HG02610 (cell line): ENCODE measurements at regions not wholly inside any gene's neighbourhood (a gene's known extent, or its start where the extent isn't known, plus 50 kb on each side); places are given as distances from the start of the nearest gene placed in this dataset.

ENCODE experiments used
- ATAC-seq: cut with Tn5 transposase; IDR thresholded peaks from one replicate; pipeline ENCODE4 v1.9.1; 2021; ENCODE audit warnings: mild to moderate bottlenecking, moderate library complexity; ENCODE audit not compliant: unreplicated experiment

DNA sequence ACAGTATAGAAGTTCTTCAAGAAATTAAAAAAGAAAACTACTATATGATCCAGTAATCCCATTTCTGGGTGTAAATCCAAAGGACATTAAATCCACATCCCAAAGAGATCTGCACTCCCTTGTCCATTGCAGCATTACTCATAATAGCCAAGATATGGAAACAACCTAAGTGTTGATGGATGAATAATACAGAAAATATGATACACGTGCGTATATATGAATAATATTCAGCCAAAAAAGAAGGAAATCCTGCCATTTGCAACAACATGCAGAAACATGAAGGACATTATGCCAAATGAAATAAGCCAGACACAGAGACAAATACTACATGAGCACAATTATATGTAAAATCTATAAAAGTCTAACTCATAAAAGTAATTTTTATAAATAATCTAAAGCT is 306.3 kb upstream of the ANO3 start:
- no peak for ATAC-seq

DNA sequence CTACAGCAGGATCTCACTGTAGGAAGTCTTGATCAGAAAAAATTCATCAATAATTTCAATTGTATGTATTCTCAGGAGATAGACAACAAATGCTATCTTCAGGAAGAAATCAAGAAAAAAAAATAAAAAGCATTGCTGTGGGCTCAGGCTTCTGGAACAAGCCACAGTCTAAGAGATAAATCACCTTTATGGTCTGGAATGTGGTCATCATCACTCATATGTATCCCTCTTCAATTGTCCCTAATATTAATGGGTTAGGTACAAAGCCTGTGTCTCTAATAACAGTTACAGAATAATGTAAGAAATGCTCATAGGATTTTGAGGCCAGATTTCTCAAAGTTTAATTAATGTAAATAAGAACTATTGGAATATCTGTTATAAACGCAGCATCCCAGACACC is 305.9 kb upstream of the ANO3 start:
- ATAC-seq = no peak

DNA sequence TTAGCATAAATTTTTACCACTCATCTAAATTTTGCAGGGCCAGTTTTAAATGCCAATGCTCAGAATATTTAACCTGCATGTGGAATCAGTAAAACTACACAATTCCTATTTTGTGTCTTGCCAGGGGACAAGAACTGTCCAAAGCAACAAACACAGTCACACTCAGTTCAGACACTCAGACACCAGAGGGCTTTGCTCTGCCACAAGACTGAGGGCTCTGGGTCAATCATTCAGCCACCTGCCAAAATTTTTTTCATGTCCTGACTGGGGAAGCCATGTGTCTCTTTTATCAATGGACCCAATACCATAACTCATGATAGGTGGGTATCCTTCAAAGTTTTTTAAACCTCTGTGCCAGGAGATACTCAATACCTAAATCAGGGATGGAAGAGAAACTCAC is 304.0 kb upstream of the ANO3 start:
- no peak for ATAC-seq

DNA sequence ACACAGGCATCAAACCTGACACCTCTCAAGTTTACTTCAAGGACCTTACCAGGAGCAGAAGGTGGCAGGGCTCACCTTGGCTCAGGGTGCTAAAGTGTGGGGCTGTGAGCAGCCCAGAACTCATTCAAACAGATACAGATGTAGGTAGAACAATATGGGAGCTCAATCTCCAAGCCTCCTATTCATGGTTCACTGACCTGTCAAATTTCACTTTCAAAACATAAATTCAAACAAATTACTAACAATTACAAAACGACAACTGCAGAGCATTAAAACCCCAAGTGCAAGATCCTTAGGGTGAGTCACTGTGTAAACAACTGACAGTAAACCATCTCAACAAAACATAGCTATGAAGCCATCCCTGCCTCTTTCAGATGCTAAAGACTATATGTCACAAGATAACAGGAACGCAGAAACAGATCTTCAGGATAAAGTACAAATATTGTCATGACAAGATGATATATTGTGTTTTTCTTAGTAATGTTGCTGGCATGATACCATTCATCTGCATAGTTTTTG is 303.5 kb upstream of the ANO3 start:
- ATAC-seq = no peak

DNA sequence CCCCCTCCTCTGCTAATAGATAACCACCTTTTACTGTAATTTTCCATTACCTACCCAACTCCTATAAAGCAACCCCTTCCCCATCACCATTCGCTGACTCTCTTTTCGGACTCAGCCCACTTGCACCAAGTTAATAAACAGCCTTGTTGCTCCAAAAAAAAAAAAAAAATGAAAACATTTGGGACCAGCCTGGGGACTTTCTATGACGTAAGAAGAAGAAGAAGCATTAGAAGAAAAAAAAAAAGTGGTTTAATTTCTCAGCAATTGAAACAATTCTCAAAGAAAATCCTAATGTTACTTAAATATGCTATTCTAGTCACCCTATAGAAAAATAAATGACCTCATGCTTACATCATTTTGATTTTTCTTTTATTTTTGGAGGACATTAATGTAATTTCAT is 301.5 kb upstream of the ANO3 start:
- no peak for ATAC-seq

DNA sequence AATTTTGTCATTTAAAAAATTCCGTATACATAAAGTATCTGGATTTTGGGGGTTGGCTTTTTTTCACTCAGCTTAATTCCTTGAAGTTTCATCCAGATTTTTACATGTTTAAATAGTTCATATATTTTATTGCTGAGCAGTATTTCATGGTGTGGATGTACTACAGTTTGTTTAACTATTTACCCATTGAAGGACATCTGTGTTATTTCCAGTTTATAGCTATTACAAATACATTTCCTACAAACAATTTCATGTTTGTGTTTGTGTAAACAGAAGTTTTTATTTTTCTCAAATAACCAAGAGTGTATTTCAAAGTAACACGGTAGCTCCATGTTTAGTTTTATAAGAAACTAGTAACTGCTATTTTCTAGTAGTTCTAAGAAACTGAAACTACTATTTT is 299.7 kb upstream of the ANO3 start:
- ATAC-seq = no peak

DNA sequence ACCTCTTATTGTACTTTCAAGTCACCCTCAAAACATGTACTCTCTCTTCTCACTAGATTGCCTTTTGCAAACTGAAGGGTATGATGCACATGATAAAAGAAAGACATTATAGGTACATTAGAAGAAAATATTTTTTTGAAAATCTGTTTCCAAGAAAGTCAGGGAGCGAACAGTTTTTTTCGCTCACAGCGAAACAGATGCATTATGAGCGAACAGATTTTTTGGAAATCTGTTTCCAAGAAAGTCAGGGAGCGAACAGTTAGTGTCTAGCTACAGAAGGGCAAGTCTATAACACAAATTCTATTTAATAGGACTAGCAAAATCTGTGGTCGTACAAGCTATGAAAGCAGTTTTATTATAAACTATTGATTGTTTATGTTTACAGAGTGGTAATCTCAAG is 296.2 kb upstream of the ANO3 start:
- ATAC-seq = no peak

DNA sequence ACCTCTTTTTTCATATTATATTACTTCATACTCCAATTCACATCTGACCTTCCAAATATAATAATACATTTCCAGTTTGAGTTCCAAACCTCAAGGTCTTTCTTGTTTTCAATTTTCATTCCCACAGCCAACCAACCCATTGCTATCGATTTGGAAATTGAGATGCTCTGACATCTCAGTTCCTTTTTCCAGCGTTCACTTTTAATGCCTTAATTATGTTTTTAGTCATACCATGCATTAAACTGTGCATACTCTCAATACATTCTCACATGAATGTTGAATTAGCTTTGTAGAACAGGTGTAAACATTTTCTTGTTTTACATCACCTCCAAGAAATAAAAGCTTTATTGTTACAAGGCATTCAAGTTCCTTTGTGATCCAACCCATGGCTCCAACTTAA is 294.2 kb upstream of the ANO3 start:
- ATAC-seq = peak; percentile 64

DNA sequence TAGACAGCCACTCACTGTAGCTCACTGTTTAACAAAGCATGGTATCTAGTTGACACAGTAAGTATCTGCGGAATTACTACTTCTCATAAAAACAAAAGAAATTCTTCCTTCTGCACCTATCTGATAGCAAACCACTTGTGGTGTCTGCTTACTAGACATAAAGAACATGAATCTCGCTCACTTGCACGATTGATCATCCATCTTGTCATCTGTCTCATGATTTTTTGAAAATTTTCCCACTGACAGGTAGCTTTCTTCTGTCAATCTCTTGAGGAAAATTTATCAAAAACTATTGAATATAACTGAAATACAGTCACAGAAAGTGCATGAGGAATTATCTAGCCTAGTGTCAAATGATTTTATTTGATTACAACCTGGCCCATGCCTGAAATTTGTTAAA is 291.6 kb upstream of the ANO3 start:
- no peak for ATAC-seq

DNA sequence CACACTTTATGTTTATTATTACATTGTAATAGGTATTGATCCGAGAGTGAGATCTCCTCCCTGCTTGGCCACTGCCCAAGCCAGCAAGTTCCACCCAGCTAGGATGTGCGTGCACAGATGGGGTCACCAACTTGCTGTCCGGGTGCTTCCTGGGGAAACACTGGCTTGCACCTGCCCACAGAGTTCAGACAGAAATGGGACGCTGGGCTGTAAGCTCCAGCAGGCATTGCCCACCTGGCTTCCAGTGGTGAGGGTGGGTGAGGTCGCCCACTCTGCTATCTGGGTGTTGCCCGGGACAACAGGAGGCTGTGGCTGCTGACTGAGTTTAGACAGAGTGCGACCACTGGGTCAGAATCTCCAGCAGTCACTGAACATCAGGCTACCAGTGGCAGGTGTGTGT is 289.8 kb upstream of the ANO3 start:
- ATAC-seq = no peak

DNA sequence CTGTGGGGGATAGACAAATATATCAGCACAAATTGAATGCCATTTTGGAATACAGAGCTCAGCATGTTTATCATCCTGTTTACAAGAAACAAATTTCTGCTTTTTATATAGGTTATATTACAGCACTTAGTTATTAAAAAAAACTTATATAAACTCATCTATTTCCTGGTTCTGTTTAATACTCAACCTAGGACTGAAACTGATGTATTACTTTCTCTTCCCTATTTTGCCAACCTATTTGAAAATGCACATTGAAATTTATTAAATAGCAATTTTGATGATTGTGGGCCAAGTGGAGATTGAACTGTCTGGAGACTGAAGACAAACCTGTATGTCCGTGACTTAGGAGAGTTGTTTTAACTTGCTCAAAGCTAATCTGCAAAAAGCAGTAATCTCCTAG is 288.3 kb upstream of the ANO3 start:
- ATAC-seq = peak; percentile 56

DNA sequence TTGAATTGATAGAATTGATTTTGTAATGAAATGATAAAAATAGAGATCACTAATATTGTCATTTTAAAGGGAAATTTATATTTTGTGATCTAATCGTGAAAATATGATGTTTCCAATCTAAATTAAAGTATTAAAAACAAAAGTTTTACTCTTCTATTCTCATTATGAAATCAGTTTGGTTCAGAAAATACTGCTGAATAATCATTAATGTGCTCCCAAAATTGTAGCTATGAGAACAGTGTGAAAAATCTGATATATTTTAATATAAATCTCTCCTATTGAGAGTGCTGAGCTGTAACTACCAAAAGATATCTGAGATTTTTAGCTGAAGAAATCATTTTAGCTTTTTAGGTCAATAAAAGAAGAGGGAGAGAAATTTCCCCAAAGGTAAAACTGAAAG is 287.5 kb upstream of the ANO3 start:
- no peak for ATAC-seq

DNA sequence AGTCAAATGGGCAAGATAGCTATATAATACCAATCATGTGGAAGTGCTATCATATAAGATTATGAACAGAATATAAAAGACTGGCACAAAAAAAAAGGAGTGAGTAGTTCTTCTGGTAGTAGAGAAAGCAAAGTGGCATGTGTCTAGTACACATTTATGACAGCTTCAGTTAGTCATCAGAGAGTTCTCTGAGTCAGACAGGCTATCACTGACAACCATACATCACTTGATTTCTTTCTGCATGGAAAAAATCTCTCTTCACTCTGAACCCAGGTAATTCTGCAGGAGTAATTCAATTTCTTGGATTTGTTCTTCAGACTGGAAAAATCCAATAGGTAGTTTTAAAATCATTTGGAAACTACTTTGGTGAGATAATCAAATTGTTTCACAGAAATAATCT is 286.8 kb upstream of the ANO3 start:
- no peak for ATAC-seq

DNA sequence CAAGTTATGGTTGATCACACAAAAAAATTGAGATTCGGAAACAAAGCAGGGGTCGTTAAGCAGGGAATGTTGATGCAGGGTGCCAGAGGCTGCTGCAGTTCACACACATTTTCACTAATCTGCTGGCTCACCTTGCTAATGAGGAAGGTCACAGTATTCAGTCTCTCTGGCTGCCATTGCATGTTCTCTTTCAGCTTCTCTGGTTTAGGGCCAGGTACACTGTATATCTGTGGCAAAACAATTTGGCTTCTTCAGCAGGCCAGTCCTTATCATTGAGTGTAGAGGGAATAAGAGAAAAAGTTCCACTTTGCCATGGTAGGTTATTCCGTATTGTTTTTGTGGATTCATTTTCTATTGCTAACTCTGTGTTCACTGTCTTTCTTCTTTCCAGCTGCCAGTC is 283.7 kb upstream of the ANO3 start:
- no peak for ATAC-seq

DNA sequence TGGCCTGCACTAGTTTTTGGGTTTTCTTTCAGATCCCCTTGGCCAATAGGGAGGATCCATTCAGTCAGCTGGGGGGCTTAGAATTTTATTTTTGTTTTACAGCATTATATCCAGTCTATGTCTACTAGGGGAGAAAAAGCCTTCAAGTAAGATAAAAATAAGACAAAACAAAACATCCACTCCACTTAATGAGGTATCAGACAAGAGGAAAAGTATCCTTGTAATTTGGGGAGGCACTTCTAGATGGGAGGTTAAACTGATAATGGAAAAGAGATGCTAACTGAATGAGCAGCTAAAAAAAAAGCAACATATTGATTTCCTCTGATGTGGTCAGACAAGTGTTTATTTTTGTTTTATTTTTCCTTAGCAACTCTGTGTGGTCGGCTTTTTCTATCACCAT is 278.0 kb upstream of the ANO3 start:
- no peak for ATAC-seq

DNA sequence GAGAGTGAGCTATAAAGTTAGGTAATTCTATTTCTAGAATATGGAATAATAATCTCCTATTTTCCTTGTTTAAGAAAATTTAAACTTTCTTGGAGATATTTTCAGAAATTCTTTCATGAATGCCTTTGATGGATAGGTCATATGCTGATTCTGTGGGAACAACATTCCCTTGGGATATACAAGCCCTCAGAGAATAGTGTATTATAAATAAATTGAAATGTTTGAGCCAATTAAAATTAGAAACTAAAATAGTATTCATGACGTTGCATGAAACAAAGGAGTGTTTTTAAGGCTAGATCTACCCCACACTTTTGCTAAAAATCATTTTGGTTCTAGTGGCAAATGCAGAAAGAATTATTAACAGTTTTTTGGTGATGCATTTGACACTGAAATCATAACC is 269.3 kb upstream of the ANO3 start:
- no peak for ATAC-seq

DNA sequence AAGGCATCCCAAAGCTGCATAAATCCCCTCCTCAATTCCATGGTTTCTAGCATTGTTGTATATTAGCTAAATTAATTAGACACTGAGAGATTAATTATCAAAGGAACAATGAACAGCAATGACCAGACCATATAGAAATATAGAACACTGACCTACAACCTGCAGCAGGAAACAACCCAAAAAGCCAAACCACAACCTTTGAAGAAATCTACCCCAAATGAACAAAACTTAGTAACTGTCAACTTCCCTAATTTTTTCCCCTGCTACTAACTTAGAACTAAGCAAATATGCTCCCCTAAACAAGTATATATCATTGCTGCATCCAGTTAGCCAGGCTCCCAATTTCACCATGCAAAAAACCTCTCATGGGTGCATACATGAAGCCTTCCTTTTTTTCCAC is 268.0 kb upstream of the ANO3 start:
- ATAC-seq = no peak

DNA sequence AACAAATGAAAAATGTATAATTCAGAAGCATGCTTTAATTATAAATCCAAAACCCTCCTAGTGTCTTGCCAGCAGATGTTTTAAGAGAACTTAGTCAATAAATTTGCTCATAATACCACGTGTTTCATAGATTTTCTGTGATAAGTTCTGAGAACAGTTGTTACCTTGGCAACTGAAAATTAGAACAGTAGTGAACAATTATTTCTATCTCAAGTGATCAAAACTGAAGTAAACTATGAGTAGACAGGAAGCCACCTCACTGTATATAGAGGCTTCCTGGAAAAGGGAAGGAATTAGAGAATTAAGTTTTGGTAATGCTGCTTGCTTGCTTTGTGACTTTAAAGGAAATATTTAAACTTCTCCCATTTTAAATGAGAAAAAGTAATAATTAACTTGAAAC is 266.0 kb upstream of the ANO3 start:
- no peak for ATAC-seq

DNA sequence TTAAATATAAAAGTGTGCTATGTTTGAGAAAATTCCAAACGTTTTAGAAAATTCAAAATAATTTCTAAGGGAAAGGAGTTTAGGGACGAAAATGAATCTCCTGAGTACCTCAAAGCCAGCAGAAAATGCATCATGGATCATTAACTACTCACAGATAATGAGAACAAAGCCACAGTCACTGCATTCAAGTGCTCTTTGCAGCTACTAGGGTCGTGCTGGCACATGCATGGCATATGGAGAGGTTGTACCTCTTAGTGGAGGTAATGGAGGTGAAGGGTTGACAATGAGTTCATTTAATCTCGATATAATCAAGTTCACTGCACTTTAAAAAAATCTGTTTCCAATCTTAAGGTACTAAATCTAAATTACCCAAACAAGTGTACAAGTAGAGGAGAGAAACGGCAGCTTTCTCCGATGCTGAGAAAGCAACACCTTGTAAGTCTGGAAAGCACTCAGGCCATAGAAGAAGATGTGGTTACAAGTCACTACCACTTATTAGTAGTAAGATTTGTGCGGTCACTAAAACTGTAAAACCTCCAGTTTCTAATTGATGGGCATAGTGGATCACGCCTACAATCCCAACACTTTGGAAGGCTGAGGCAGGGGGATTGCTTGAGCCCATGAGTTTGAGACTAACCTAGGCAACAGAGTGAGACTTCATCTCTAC is 261.1 kb upstream of the ANO3 start:
- ATAC-seq = no peak

DNA sequence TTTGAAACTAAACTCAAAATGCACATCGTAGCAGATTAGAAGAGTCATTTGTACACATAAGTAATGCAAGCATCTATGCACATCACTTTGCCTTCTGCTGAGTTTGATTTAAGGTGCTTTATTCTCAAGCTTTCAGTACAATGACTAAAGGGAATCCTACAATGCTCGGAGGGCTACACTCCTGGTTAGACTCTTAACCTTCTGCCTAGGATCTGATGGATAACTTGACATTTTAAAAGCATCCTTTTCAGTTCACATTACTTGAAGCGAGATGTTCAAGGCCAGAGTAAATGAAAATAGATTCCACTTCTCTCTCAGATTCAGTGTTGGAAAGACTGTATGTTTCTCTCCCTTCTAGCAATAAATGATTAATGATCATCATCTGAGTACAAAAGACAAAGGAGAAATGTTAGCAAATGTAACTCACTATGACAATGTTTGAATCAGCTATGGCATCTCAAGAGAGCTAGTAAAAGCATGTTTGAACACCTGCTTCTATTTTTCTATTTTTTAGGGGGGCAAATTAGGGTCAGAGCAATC is 259.2 kb upstream of the ANO3 start:
- ATAC-seq = no peak

DNA sequence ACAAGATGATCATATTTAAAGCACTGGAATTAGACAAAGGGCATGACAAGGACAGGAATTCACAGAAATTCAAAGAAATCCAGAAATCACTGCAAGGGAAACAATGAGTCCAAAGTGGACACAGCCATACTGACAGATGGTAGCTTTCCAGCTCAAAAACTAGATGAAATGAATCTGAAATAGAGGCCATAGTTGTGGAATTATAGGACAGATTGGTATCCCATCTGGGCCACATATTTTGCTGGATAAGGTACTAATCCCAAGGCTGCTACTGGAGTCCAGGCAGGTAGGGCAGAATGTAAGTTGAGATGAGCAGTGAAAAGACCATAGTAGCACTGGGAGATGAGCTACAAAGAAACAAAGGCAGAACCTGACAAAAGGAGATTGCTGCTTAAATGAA is 258.3 kb upstream of the ANO3 start:
- no peak for ATAC-seq

DNA sequence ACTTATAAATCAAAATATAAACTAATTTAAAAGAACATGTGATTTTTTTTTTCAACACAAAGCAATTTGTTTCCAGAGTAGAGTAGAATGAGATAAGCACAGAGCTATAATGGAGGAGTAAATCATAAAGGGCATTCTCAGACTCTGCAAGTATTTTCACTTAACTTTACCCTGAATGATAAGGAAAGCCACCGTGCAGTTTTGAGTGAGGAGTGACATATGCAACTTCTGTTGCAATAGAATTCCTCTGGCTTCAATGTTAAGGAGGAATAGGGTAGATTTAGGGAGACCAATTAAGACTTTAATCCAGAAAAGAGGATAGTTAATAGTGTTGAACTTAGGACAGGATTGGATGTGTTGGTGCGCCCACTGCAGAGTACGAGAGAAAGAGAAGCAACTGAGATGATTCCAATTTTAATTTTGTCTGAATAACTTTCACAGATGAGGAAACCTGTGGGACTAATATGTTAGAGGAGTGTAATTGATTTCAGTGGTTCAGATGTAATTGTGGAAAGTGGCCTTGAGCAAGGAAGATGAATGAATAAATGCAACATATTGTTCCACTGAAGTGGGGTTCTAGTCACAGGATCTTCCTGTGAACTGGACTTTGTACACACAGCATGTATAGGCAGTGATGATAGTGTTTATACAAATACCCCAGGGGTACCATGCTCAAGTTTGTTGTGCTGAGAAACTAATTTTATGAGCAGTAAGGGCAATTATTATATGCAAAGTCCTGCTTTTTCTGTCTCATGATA is 255.5 kb upstream of the ANO3 start:
- ATAC-seq = no peak
